ENCODE measurements at regions not wholly inside any gene's neighbourhood (a gene's known extent, or its start where the extent isn't known, plus 50 kb on each side); places are given as distances from the start of the nearest gene placed in this dataset.

DNA sequence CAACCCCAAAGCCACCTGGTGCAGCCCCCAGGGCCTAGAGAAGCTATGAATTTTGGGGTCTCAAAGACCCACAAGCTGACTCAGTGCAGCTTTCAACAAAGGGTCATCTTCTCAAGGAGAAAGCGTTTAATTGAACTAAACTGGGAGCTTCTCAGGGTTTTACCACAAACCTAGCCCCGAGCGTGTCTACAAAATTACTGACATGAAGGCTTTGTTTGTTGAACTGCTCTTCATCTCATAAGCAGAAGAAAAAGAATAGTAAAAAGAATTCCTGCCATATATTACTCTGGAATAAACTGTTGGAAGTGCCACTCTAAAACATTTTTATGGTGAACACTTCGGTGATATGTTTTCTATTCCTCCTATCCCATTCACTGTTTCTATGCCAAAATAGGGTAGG lies 50.8 kb upstream of the INCENP start:
- no peak for DNase-seq

DNA sequence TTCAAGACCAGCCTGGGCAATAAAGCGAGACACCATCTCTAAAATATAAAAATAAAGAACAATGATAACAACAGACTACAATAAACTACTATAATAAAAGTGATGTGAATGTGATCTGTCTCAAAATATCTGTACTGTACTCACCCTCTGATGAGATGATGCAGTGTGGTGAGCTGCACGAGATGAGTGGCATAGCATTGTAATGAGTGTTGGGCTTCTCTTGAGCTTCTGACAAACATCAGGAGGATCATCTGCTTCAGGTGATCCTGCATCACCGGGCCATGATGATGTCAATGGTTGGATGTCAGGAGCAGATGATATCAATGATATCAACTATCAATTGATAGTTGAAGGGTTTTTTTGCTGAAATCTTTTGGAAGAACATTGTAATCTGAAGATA lies 52.4 kb upstream of the INCENP start:
- no peak for DNase-seq

DNA sequence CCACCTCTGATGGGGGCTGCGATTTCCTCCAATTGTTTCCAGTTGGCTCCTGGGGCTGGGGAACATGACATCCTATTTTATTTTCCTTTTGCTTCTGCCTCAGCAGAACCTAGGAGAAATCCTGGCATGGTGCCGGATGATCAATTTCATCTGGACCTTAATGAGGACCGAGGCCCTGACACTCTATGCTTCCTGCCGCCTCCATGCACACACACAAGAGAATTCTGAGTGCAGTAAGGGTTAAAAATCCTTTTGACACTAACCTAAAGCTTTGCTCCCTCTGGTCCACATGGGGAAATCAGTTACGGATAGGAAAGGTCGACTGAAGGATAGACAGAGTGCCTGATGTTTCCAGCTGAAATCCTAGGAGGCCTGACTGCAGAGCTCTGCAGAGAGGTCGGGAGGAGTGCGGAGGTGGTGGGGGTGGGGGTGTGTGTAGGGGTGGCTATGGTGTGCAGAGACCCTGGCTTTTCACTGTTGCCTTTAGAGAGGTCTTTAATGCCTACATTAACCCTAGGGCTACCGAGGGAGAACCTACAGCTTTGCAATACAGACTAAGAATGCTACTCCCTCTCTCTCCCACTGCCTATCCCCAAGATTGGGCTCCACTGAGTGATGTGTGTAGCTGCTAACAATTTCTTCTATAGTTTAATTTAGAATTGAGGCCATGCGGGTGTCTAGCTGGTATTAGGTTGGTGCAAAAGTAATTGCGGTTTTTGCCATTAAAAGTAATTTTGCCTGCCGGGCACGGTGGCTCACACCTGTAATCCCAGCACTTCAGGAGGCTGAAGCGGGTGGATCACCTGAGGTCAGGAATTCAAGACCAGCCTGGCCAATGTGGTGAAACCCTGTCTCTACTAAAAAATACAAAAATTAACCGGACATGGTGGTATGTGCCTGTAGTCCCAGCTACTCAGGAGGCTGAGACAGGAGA lies 53.6 kb upstream of the INCENP start:
- DNase-seq: no peak

DNA sequence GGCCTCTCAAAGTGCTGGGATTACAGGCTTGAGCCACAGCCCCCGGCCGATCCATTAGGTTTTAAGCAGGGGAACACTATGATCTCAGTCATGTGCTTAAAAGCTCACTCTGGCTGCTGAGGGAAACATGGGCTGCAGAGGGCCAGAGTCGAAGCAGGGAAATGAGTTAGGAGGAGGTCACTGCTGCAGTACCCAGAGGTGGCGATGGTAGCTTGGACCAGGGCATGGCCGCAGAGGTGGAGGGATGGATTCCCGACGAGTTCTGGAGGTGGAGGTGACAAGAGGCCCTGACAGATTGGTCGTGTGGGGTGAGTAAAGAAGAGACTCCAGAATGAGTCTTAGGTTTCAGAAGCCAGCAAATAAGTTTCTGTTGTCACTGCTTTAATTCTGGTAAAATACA lies 54.4 kb upstream of the INCENP start:
- no peak for DNase-seq

DNA sequence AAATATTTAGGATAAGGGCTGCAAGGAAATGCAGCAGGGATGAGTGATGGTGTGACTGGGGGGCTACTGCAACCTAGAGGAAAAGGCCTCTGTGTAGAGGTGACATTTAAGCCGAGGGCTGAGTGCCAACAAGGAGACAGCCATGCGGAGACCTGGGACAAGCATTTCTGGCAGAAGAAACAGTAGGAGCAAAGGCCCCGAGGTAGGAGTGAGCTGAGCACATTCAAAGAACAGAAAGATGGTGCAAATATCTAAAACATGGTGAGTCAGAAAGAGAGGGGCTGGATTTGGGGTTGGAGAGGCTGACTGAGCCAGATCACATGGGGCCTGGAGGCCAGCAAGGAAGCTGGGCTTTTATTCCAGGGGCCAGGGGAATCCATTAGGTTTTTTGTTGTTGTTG lies 55.1 kb upstream of the INCENP start:
- no peak for DNase-seq

DNA sequence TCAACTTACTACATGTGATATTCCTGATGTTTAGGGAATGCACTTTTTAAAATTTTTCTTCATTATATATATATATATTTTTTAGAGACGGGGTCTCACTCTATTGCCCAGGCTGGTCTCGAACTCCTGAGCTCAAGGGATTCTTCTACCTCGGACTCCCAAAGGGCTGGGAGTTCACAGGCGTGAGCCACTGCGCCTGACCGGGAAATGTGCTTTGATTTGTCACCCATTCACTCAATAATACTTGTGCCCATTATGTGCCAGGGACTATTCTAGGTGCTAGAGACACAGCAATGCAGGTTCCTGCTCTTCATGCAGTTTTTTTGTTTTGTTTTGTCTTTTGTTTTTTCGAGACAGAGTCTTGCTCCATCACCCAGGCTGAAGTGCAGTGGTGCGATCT lies 56.1 kb upstream of the INCENP start:
- DNase-seq: no peak

DNA sequence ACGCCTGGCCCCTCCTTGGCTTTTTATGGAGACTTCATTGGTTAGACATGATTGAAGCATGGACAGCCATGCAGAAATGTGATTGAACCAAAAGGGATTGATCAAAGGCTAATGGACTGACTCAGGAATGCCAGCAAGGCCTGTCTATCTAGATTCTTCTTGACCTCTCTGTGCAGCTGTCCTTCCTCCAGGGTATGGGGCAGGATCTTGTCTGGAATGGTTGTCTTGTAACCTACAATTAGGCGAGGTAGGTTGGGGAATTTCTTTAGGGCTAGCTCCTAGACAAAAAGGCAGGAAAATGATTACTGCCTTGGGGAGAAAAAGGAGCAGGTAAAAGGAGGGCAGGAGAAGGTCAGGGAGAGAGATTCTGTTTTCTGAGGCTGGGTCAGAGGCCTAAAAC lies 59.6 kb upstream of the INCENP start:
- DNase-seq: no peak

DNA sequence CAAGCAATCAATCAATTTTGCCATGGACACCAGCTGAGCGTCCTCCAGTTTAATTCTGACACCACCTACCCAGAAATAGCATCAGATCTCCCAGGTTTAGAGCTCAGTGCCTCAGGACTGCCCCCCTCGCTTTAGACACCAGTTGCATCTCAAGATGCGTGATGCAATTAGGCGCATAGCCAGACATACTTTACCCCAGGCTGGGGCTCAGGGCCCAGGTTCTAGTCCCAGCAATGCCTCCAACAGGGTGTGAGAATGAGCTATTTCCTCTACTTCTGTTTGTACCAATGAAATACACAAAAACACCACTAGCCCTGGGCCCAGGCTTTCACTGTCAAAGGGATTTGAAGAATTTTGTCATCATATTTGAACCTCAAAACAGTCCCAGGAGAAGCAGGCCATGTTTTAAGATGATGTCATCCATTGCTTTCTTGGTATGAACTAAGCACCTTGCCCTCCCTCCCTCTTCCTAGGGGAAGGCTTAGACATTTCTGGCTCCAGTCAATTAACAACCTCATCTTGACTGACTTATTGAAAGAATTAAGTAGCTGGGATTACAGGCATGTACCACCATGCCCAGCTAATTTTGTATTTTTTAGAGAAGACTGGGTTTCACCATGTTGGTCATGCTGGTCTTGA lies 61.5 kb upstream of the INCENP start:
- DNase-seq: no peak

DNA sequence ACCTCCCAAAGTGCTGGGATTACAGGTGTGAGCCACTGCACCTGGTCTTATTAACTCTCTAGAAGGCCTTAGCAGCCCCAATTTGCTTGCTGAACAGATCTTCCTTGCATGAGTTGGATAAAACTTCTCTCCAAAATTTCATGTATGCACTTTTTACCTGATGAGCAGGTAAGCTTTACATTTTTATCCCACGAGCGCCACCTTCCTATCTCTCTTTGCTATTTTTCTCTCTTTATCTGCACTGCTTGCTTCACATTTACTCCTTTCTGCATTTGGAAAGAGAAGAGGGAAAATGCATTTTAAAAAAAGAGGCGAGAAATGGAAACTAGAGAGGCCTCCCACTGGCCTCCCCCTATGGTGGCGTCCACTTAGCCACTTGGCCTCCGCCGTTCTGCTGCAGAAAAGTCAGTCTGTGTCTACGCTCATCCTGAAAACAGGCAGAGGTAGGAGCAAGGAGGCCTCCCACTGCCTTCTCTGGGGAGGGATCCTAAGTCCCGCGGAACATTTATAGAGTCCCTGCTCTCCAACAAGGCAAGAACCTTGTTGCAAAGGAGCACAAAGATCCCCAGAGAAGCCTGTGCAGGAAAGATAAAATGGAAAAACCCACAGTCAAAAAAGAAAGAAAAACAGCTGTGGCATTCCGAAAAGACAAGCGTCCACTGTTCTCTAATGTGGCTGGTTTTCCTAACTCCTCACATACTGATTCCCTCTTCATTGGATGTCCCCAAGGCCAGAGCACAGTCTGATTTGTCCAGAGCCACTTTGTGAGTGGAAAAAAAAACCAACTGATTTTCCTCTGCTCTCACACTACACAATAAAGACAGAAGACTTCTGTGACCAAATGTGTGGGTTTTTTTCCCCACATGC lies 62.2 kb upstream of the INCENP start:
- DNase-seq: no peak

DNA sequence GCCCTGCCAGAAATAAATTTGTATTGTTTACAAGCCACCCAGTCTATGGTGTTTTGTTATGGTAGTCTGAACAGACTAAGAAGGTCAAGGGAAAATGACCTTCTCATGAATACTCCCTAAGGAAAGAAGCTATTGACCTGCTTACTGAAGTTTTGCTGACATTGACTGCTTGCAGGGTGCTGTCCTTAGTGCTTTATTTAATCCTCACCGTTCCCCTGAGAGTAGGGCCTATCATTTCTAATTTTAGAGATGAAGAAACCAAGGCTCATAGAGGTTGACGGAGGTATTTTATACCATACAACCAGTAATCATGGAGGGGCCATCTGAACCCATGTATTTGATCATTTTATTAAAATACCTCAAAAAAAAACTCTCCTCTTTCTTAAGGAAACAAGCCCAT lies 66.7 kb upstream of the INCENP start:
- DNase-seq: no peak

DNA sequence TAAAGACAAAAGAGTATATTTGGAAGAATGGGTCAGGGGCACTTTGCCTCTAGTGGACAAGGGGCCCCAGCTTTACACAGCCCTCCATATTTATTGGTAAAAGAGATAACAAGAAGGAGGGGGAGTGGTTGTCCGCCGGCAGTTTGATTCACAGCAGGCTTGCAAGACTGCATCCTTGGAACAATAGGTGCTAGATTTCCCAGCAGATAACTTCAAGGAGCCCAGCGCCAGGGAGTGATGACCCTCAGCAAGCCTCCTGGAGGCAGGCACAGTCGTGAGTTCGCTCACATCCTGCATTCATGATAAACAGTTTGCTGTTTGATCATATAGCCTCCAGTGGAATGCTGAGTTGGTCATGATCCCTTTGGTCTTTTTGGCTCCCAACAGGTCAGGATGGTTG lies 67.8 kb upstream of the INCENP start:
- DNase-seq: no peak

DNA sequence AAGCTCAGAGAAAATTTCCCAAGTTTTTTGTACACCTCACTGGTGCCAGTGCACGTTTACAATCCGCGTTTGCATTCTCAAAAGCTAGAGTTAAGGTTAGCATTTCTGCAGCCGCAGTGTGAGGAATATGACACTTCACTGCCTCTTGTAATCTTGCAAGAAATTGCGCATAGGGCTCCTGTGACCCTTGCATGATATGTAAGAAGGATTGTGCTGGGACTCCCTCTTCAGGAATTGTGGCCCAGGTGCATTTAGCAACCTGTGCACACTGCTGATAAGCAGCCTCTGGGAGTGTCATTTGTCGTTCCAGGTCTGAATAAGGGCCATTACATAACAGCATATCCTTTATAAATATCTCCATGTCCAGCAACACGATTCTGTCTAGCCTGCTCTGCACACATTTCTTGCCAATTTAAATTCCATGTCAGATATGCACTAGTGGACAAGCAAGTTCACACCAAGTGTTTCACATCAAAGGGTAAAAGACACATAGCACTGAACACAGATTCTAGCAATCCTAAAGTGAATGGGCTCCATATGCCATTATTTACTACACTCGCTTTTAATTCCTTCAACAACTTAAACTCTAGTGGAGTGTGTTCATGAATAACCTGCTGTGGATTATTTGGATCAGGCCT lies 69.2 kb upstream of the INCENP start:
- DNase-seq: peak; percentile 72

DNA sequence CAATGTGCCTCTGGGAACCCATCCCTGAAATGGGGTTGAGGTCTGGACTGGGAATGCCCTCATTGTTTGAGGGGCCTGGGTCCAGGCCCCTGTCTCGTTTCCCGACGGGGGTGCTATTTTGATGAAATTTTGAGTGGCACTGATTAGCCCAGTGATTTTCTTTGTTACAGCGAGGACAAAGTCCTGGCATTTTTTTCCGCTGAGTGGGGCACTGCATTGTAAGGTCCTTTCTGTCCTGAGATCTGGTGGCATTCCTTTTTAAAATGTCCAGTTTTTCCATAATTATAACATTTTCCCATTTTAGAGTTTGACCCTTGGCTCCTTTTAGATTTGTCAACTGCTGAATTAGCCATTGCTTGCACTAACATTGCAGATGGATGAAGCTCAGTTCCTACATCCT lies 69.7 kb upstream of the INCENP start:
- DNase-seq: no peak

DNA sequence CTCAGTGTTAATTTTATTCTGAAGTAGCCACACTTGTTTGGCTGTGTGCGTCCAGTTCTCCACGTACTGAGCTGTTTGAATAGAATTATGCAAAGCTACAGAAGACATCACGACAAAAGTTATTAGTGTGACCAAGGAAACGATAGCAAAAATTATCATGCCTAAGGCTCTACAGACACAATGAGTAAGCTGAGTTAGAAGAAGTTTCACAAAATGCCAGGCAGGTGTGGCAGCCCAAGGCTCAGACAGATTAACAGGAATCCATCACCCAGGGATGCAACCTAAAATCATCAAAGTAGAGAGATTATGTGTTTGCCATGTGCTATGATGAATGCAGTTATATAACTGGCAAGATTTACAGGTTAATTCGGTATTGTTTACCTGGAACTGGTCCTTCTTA lies 73.1 kb upstream of the INCENP start:
- no peak for DNase-seq

DNA sequence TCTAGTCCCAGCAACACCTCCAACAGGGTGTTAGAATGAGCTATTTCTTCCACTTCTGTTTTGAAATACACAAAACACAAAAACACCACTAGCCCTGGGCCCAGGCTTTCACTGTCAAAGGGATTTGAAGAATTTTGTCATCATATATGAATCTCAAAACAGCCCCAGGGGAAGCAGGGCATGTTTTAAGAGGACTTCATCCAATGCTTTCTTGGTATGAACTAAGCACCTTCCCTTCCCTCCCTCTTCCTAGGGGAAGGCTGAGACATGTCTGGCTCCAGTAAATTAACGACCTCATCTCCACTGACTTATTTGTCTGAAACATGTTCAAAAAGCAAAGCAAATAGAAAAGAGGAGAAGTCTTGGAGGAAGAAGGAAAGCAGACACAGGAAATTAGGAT lies 75.7 kb upstream of the INCENP start:
- no peak for DNase-seq

DNA sequence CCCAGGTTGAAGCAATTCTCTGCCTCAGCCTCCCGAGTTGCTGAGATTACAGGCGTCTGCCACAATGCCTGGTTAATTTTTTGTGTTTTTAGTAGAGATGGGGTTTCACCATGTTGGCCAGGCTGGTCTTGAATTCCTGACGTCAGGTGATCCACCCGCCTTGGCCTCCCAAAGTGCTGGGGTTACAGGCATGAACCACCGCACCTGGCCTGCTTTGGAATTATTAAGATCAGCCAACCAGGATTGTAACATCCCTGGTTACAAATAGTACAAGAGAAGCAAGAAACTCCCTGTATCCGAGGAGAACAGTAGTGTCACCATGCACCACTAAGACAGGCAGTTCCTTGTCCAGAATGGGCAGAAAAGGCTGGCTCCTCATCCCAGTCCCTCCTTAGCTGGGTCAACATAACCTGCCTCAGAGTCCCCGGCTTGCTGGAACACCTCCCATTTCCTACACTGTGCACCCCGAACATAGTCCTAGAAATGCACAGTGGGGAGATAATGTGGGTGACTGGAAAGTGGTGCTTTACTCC lies 77.2 kb upstream of the INCENP start:
- DNase-seq: no peak

DNA sequence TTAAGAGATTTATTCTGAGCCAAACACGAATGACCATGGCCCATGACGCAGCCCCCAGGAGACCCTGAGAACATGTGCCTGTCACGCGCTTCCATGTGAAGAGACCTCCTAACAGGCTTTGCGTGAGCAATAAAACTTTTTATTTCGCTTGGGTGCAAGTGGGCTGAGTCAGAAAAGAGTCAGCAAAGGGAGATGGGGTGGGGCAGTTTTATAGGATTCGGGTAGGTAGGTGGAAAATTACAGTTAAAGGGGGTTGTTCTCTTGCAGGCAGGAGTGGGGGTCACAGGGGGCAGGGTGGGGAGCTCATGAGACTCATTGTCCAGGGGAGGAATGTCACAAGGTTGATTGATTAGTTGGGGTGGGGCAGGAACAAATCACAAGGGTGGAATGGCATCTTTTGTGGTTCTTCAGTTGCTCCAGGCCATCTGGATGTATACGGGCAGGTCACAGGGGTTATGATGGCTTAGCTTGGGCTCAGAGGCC lies 77.2 kb upstream of the FTH1 start:
- no peak for DNase-seq

DNA sequence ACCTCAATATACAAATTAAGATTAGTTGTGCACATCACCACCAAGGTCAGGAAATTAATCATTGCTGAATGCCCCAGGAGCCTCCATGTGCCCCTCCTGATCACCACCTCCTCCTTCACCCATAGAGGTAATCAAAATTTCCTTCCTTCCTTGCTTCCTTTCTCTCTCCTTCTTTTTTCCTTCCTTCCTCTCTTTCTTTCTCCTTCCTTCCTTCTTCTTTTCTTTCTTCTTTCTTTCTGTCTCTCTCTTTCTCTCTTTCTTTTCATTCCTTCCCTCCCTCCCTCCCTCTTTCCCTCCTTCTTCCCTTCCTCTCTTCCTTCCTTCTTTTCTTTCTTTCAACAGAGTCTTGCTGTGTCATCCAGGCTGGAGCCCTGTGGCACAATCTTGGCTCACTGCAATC lies 67.9 kb upstream of the FTH1 start:
- DNase-seq: no peak

DNA sequence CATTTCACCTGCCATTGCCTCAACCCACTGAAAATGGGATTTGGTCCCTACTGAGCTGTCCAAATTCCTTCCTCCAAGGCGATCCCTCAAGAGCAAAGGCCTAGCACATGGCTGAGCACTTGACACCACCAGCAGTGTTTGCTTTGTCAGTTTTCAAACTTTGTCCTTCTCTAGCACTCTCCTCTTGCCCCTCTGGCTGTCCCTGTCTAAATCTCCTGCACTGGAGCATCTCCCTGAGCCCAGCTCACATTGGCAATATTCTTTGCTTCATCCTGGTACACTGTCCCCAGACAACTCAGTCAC lies 66.6 kb upstream of the FTH1 start:
- DNase-seq: no peak

DNA sequence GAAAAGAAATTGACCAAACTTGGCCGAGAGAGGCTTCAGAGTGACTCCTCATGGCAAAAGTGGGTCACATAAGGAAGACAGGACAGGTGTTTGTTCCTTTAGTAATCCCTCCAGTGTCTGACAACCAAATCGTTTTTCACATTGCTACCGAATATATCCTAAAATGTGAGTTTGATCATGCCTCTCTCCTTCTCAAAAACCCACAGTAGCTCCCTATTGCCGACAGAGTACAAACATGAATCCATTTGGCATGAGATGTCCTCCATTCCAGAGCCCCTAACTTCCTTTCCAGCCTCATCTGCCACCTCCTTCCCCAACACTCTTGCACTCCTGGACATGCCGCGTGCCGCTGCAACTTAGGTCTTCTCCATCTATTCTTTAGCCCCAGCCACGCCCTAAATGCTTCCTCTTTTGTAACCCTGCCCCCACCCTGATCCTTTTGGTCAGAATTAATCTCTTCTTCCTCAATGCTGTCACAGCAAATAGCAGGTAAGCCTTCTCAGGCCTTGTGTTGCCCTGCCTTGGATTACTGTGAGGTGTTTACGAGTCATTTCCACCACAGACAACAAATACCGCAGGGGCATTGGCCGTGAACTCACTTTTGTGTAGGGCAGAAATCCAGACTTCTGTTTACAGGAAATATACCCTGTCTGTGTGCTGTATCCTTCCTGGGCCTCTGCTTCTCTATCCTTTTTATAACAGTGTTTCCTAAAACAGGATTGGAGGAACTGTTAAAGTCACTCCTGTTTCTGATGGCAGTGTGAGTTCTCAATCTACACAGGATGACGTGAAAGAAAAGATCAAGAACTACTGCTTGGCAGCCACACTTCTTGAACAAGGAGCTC lies 66.0 kb upstream of the FTH1 start:
- DNase-seq: peak; percentile 58

DNA sequence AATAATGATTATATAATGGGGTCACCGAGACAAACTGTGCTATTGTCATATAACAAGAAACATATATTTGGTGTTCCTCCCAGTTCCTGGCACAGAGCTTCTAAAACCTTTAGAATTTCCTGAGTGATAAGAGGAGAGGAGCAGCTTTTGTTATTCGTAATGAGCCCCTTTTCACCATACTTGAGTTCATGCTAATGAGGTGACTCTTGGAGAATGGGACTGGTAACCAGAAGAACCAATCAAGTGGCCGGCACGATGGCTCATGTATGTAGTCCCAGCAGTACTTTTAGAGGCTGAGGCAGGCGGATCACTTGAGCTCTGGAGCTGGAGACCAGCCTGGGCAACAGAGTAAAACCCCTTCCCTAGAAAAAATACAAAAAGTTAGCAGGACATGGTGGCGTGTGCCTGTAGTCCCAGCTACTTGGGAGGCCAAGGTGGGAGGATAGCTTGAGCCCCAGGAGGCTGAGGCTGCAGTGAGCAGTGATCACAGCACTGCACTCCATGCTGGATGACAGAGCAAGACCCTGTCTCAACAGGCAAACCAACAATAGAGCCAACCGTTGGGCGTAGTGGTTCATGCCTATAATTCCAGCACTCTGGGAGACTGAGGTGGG lies 62.7 kb upstream of the FTH1 start:
- DNase-seq: peak; percentile 22
